HG03442 (cell line): ENCODE measurements at regions not wholly inside any gene's neighbourhood (a gene's known extent, or its start where the extent isn't known, plus 50 kb on each side); places are given as distances from the start of the nearest gene placed in this dataset.
"Not testable (repeated sequence)": the region's sequence is repeated elsewhere in the genome, so short reads cannot be mapped to it uniquely, and the experiment has no call there.

Source experiments
- ATAC-seq: cut with Tn5 transposase; IDR thresholded peaks from one replicate; pipeline ENCODE4 v1.9.1; 2021; ENCODE audit warnings: mild to moderate bottlenecking, moderate library complexity; ENCODE audit not compliant: unreplicated experiment

DNA sequence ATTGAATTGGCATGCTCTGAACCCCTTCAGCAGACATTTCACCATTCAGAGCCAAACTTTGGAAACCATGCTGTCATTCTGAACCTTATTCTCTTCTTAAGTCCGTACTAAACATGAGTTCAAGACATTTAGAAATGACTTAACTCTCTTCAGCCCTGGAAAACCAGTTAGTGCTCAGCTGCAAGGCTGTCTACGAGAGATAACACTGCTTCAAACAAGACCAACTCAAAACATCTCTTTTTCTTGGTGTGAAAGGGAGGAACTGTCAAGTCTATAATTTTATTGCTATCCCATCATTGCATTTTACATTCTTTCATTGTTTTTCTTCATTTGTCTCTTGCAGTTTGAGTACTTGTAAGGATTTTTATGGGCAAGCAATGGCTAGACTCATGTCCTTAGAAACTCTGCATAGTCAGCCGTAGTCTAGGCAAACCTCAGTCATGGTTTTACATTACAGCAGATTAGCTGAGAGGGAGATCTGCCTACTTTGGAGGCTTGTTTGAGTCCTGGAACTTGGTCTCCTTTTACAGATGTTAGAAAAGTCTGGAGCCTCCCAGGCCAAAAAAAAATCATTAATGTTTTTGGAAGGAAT is 120.6 kb upstream of the JADE1 start:
- no peak for ATAC-seq

DNA sequence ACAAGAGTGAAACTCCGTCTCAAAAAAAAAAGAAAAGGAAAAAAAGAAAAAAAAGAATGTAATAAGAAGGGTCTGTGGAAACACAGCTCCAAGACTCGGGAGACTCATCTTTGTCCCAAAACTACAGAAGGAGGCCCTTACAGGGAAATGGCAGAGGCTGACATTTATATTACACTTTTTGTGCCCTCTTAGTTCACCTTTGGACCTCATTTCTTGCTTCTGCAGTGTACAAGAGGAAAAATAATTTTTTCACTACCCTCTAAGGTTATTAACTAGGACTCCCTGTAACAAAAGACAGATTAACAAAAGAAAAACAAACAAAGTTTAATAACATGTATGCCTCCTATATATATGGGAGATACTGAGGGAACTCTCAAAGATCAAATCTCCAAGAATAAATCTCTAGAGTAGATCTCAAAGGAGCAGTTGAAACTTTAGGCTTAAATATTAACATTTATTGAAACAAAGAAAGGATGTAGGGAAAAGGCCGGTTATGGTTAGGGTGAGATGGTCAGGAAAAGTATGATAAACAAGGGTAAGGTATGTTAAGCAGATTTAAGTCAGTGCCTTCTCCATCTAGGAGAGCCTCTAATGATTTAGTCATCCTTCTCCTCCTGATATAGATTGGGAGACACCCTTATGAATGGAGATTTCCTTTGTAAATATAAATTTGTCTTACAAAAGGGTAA is 121.3 kb upstream of the JADE1 start:
- no peak for ATAC-seq

DNA sequence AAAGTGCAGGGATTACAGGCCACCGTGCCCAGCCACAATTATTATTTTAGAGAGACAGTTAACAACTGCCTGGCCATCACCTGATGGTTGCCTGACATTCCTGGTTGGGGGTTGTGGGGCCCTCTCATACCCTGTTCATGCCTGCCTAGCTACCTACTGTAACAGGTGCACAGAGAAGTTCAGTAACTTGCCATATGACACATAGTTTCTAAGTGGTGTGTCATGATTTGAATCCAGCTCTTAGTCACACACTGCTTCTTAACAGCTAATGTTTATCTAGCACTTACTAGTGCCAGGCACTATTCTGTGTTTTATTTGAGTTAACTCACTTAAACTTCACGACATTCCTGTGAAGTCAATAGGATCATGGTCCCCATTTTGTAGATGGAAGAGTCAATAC is 122.7 kb upstream of the JADE1 start:
- no peak for ATAC-seq

DNA sequence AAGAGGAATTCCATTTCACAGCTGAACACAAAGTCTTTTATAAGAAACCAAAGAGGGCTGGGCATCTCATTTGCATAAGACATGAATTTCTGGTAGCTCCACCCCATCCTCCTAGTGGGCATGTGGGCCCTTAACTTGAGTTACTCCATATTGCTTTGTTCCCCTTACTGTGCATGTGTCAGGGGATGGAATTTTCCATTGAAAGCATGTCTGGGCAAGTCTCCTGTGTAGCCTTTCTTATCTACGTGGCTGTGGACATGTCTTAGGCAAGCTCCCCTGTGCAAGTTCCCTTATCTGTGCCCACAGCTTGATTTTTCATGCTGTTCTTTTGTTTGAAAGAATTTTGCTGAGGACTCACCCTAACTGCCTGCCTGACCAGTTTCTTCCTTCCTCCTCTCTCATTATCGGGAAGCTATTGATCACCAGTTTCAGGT is 123.5 kb upstream of the JADE1 start:
- no peak for ATAC-seq

DNA sequence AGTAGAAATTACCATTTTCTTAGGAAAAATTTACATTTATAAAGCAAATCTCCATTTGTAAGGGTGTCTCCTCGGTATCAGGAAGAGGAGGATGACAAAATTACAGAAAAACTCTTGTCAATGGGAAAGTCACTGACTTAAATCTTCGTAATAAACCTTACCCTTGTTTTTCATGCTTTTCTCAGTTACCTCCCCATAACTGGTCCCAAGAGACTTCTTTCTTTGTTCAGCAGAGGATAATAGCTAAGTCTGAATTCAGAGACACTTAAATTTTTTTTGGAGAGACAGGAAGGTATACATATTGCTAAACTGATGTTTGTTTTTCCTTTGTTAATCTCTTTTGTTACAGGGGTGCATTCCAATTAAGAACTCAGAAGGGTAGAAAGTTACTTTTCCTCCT is 125.5 kb upstream of the JADE1 start:
- ATAC-seq, result no peak

DNA sequence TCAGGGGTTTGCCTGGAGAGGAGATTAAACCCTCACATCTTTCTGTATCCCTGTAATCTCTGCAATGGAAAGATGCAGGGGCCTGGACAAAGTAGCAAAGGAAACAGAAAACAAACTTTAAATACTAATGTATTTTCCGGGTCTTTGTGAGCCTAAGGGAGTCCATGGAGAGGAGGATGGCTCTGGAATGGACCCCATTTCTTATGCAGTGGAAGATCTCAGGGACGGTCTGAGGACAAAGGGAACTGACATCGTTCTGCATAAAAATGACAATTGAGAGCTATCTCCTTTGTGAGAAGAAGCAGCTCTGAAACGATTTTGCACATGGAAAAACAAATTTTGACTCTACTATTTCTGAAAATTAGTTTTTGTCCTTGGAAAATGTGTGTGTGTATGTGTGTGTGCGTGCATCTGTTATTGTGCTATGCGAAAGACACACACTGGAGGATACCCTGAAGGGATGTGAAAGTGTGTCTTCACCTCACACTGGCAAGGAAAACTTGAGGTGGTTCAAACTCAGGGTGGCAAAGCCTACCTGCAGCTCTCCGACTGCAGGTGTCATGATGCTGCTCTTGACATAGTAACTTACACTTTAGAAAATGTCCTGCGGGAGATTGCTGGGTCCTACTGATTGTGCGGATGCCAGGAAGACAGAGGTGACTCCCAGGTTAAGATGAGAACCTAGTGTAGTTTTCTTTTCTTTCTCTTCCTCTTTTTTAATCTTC is 126.4 kb upstream of the JADE1 start:
- ATAC-seq, result no peak

DNA sequence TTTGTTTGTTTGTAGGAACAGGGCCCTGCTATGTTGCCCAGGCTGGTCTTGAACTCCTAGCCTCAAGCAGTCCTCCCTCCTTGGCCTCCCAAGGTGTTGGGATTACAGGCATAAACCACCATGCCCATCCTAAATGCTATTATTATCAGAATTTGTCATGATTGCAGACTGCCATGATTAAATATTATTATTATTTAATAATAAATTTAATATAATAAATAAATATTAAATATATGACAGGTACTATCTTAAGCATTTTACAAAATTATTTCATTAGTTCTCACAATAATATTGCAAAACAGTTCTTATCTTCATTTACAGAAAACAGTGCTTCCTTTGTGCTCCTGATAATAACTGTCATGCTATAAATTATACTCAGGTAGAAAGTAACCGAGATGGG is 133.4 kb upstream of the JADE1 start:
- ATAC-seq, result no peak

DNA sequence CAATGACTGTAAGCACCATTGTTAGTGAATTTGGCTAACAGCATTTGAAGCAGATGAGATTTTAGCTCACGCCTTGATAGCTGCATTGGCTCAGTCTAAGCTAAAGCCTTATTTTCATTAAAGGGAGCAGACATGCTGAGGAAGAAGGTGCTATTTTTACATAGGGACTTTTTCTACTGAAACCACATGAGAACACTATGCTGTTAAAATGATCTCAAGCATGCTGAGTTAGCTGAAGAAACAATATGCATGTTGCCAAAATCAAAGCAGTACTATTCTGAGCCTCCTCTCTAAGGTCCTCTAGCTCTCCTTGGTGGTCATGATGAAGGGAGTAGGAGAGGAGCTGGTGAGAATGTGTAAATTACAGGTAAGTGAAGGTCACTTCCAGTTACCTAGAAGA is 134.4 kb upstream of the JADE1 start:
- ATAC-seq, result peak; percentile 97

DNA sequence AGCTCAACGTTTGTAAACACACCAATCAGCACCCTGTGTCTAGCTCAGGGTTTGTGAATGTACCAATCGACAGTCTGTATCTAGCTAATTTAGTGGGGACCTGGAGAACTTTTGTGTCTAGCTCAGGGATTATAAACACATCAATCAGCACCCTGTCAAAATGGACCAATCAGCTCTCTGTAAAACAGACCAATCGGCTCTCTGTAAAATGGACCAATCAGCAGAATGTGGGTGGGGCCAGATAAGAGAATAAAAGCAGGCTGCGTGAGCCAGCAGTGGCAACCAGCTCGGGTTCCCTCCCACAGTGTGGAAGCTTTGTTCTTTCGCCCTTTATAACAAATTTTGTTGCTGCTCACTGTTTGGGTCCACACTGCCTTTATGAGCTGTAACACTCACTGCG is 136.3 kb upstream of the JADE1 start:
- not testable (repeated sequence) for ATAC-seq

DNA sequence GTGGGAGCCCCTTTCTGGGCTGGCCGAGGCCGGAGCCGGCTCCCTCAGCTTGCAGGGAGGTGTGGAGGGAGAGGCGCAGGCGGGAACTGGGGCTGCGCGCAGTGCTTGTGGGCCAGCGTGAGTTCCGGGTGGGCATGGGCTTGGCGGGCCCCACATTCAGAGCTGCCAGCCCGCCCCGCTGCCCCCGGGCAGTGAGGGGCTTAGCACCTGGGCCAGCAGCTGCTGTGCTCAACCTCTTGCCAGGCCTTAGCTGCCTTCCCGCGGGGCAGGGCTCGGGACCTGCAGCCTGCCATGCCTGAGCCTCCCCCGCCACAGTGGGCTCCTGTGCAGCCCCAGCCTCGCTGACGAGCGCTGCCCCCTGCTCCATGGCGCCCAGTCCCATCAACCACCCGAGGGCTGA is 136.9 kb upstream of the JADE1 start:
- not testable (repeated sequence) for ATAC-seq

DNA sequence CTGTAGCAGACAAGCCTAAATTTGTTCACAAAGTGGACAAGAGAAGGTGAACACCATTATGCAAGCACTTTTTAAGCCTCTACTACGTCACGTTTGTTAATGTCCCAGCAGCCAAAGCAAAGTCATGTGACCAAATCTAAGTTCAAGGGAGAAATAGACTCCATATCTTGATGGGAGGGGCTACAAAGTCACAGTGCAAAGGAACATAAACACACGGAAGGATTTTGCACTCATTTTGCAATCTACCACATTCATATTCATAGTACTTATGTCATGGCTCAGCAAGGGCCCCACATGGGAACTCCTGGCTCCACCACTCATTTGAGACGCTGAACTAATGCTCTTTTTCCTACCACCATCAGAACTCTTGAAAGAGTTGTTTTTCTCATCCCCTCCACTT is 139.0 kb upstream of the JADE1 start:
- no peak for ATAC-seq

DNA sequence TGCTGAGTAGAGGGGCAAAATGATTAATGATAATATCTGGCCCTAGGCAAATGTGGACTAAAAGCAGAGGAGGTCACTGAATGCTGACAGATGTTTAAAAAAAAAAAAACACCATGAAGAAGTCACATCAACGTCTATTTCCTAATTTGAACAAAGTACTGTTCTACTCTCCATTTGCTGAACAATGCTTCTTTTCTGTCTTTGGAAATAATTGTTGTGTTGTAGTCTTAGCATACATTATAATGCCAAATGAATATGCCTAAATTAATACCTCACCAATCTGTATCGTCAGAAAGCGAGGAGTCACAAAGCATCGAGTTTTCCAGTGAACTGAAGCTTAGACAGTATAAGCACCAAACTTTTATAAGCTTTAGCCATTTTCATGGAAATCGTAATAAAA is 140.9 kb upstream of the JADE1 start:
- ATAC-seq, result no peak

DNA sequence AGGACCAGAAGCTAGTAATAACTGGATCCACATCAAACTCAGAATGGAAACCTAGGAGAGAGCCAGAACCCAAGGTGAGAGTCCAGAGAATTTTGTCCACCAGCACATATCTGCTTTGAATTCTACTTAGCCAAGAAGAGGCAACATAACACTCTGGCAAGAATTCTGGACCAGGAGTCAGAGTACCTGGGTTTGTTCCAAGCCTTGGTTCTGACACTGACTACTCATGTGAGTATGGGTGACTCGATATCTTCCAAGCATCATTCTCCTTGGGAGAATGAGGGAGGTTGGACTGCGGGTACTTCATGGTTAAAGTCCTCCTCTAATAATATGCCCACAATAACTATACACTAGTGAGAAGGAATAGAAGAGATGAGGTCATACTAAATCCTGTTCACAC is 144.0 kb upstream of the JADE1 start:
- no peak for ATAC-seq

DNA sequence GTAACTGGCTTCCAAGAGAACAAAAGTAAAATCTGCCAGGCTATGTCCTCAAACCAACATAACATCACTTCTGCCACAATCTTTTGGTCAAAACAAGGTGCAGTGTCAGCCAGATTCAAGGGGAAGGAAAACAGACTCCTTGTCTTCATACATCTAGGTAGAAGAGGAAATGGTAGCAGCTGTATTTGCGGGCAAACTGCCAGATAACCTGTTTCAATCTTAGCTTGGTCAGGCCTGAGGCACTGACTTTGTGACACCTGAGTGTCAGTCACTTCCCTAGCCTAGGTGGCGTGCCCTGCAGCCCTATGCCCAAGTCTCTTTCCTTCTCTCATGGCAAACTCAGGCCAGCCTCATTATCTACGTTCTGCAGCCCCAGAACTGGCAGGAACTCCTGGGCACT is 146.2 kb upstream of the JADE1 start:
- ATAC-seq, result peak; percentile 83

DNA sequence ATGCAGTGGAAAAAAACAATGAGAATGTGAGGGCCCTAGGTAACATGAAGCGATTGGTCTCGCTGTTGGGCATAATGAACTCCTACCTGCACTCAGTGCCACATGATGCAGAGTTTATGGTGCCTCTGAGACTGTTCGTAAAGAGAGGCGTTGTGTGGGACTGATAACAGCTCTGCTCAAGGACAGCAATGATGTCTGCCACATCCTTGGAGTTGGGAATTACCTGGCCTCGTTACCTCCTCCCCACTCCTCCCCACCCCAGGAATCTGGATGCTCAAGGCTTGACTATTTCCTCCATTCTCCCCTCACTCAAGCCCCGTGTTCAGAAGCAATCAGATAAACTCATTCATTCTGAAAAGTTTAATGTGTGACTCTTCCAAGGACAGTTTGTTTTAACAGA is 148.0 kb upstream of the JADE1 start:
- no peak for ATAC-seq

DNA sequence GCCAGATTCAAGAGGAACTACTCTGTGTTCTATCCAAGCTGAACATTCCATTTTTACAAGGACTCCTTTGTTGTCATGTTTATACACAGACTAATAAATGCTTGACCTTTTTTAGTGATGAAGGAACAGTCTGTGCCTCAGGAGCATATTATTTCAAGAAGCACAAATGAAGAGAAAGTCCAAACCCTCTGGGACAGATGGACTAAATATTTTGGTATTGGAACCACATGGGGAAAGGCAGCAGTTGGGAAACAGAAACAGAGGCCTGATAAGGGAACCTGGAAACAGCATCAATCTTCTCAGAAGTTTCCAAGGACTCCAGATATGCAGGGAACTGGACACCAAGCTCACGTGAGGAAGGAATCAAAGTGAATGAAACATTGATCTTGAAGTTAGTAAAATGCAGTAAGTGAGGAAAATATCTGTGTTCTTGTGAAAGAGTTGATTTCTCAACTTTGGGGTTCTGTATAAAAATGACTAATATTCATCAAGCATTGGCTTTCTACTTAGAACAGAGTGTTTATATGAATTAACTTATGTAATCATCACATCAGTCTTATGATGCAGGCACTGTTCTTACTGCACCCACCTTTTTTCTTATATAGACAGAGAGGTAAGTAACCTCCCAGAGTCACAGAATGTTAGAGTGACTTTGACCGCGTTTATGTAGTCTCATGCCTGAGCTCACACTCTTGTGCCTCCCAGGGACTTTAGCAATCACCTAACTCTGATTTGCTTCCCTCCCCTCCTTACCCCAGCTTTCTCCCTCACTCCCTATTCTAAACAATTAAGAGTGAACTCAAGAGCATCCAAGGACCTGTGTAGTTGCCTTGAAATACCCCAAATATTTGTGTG is 148.9 kb upstream of the JADE1 start:
- no peak for ATAC-seq

DNA sequence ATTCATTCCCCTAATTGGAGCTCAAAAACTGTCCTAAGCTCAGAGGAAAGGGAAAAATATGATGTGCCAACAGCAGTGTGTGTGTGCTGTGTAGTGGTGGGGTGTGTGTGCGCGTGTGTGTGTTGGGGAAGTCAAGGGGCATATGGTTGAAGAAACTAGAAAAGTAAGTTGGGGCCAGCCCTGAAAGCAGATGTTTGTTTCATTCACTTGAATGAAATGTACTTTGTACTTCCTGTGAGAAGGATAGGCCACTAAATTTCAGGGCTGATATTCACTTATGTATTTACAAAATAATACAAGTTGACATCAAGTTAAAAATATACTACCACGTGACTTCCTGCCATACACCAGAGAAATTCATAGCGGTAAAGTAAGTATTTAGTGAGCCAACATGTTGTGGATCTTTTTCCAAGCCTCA is 151.3 kb upstream of the JADE1 start:
- no peak for ATAC-seq

DNA sequence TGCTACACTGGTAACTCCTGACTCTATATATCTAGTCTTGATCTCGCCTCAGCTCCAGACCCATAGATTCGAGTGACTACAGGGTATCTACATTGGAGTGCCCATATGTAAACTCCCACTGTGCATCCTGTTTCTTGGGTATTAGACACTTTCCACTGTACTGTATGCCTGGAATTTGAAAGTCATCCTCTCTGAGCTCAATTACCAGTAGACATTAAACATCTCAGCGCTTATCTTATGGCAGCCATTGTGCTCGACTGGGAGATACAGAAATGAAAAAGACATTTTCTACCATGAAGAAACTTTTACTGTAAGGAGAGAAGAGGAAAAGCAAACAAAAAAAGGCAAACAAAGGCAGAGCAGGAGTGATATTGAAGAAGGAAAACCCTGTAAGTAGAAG is 151.9 kb upstream of the JADE1 start:
- no peak for ATAC-seq

DNA sequence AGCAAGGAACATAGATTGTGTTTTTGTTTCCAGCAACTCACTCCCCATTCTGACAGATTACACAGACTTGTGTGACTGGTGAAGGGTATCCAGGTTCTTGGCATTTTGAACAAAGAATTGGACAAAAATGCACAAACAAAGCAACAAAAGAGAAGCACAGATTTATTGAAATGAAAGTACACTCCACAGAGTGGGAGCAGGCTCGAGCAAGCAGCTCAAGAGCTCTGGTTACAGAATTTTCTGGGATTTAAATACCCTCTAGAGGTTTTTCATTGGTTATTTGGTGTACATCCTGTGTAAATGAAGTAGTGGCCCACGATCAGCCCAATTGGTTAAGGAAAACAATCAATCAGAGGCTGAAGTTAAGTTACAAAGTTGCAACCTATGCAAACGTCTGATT is 155.0 kb upstream of the JADE1 start:
- ATAC-seq, result no peak

DNA sequence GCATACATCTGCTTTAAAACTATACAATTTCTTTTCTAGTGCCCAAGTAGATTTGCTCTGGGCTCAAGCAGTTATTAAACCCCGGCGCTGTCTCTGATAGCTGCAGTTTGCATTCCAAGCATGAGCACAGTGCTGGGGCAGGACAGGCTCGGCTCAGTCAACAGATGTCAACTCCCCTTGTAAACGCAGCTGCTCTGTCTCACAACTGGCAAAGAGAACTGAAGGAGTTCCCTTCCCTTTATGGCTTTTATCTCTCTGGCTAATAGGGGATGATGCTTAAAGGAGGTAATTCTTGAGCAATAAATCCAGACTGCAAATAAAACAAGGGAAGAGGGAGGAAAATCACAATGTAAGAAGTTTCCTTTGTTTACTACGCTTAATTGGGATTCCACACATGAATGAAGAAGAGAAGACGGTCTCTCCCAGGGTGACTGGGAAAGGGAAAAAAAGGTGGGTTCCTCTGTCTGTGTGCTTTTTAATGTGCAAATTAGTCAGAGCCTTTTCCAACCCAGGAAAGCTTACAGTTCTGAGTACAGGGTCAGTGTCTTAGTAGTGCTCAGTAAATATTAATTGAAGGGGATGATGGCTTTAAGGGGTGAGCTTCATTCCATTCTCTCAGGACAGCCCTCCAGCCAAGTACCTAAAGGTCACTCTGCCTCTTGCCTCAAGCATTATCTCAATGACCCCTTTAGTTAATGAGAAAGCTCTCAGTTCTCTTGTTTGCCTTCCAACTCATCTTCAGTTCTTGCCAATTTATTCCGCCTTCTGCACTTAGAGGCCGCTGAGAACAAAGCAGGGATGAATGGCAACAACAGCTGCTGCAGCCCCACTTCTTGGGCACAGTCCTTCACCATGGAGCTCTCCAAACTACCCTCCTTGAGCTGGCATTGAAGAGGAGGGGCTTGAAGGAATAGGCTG is 155.7 kb upstream of the JADE1 start:
- no peak for ATAC-seq
